H1 (cell line): ENCODE measurements at regions not wholly inside any gene's neighbourhood (a gene's known extent, or its start where the extent isn't known, plus 50 kb on each side); places are given as distances from the start of the nearest gene placed in this dataset.

ENCODE experiments used
- CTCF ChIA-PET: fragments of 300-600 bp; sonication (Branson Sonifier 250); formaldehyde crosslinking; loops from one replicate; lab custom pipeline; 2021; ENCODE audit not compliant: partially characterized antibody; lab: Charles Lee
- POLR2A ChIA-PET: fragments of 300-600 bp; sonication (Branson Sonifier 250); formaldehyde crosslinking; loops from one replicate; lab custom pipeline; 2021; ENCODE audit warnings: inconsistent platforms; ENCODE audit not compliant: partially characterized antibody; lab: Charles Lee
- DNase-seq, 2 experiments: peaks; one replicate each; pipeline versions ENCODE4 v3.0.0 to v3.0.0-alpha.2; 2010 to 2022; ENCODE audit warnings: low spot score in 2 of 2, low read depth in 1 of 2, mixed read lengths in 1 of 2
- FAIRE-seq: peaks from 2 replicates; lab custom pipeline; 2011; peaks lifted over from hg19 to GRCh38; lab: Jason Lieb, UNC
- H2AFZ ChIP-seq: 2 replicates; pipeline ENCODE4 v1.8.1; 2012; ENCODE audit warnings: low read length, inconsistent platforms
- H2AK5ac ChIP-seq: 2 replicates; pipeline ENCODE4 v1.6.1; 2013; ENCODE audit warnings: low read depth, low read length
- H2BK120ac ChIP-seq: replicated peaks from 2 replicates; pipeline ENCODE3; 2013; ENCODE audit warnings: low read depth, low read length, inconsistent platforms
- H2BK12ac ChIP-seq: 2 replicates; pipeline ENCODE4 v1.6.1; 2013; ENCODE audit warnings: low read depth, low read length
- H2BK15ac ChIP-seq: 2 replicates; pipeline ENCODE4 v1.6.1; 2013; ENCODE audit warnings: low read length
- H2BK20ac ChIP-seq: 2 replicates; pipeline ENCODE4 v1.6.1; 2013; ENCODE audit warnings: low read length
- H2BK5ac ChIP-seq: 2 replicates; pipeline ENCODE4 v1.6.1; 2013; ENCODE audit warnings: low read depth, low read length
- H3K14ac ChIP-seq: 2 replicates; pipeline ENCODE4 v1.6.1; 2013; ENCODE audit warnings: inconsistent platforms; ENCODE audit not compliant: insufficient read length
- H3K18ac ChIP-seq: 2 replicates; pipeline ENCODE4 v1.6.1; 2013; ENCODE audit warnings: low read length; ENCODE audit errors: extremely low read depth
- H3K23ac ChIP-seq: 2 replicates; pipeline ENCODE4 v1.6.1; 2013; ENCODE audit warnings: inconsistent platforms; ENCODE audit not compliant: insufficient read length
- H3K23me2 ChIP-seq: 2 replicates; pipeline ENCODE4 v1.6.1; 2013; ENCODE audit warnings: low read depth, low read length
- H3K27ac ChIP-seq: 2 replicates; pipeline ENCODE4 v1.6.1; 2011; ENCODE audit warnings: low read depth, low read length, inconsistent platforms
- H3K27me3 ChIP-seq, 4 experiments: replicated peaks in 1 of 4; 1 replicate in 1 of 4; 2 replicates in 3 of 4; pipeline versions ENCODE4 v1.6.1 to v1.8.1; 2011 to 2013; ENCODE audit warnings: low read length in 3 of 4, mild to moderate bottlenecking in 3 of 4, inconsistent platforms in 2 of 4, mixed read lengths in 2 of 4, moderate library complexity in 1 of 4; ENCODE audit not compliant: control insufficient read depth in 3 of 4, insufficient read depth in 3 of 4; ENCODE audit errors: extremely low read depth in 1 of 4
- H3K36me3 ChIP-seq, 4 experiments: 2 replicates each; pipeline versions ENCODE4 v1.6.1 to v1.8.1; 2011 to 2013; ENCODE audit warnings: mild to moderate bottlenecking in 4 of 4, low read length in 3 of 4, moderate library complexity in 2 of 4, control low read depth in 1 of 4, inconsistent platforms in 1 of 4; ENCODE audit not compliant: insufficient read depth in 4 of 4, control insufficient read depth in 2 of 4
- H3K4ac ChIP-seq: replicated peaks from 2 replicates; pipeline ENCODE3; 2013; ENCODE audit warnings: low read length, low read depth, mixed read lengths, inconsistent platforms; ENCODE audit not compliant: insufficient read length
- H3K4me1 ChIP-seq, 4 experiments: replicated peaks in 1 of 4; 1 replicate in 1 of 4; 2 replicates in 3 of 4; pipeline versions ENCODE4 v1.6.1 to v1.8.1; 2011 to 2013; ENCODE audit warnings: low read length in 3 of 4, inconsistent platforms in 2 of 4, mixed read lengths in 1 of 4; ENCODE audit not compliant: insufficient read depth in 4 of 4, control insufficient read depth in 3 of 4
- H3K4me2 ChIP-seq, 2 experiments: 2 replicates each; pipeline versions ENCODE4 v1.6.1 to v1.8.1; 2011 to 2013; ENCODE audit warnings: low read depth in 2 of 2, low read length in 2 of 2, control low read depth in 1 of 2, inconsistent platforms in 1 of 2, mild to moderate bottlenecking in 1 of 2; ENCODE audit not compliant: insufficient read depth in 1 of 2
- H3K4me3 ChIP-seq, 4 experiments: fragments of 200-600, 300-600 bp in 1 of 4; sonication (generic), shearing (Covaris generic), sonication (Bioruptor Twin) in 1 of 4; 2 replicates each; pipeline versions ENCODE4 v1.5.1 to v1.8.1; 2011 to 2016; ENCODE audit warnings: low read length in 4 of 4, low read depth in 3 of 4, control low read depth in 2 of 4, inconsistent platforms in 2 of 4, mild to moderate bottlenecking in 2 of 4, mixed read lengths in 1 of 4, moderate library complexity in 1 of 4; ENCODE audit not compliant: insufficient read depth in 2 of 4; ENCODE audit errors: extremely low read depth in 1 of 4
- H3K56ac ChIP-seq: replicated peaks from 2 replicates; pipeline ENCODE3; 2013; ENCODE audit warnings: low read depth, mild to moderate bottlenecking, mixed read lengths, low read length, inconsistent platforms; ENCODE audit not compliant: insufficient read length
- H3K79me1 ChIP-seq: 2 replicates; pipeline ENCODE4 v1.6.1; 2013; ENCODE audit warnings: low read depth, low read length, control low read depth
- H3K79me2 ChIP-seq, 2 experiments: 2 replicates each; pipeline versions ENCODE4 v1.6.1 to v1.8.1; 2012 to 2013; ENCODE audit warnings: low read length in 2 of 2, mild to moderate bottlenecking in 2 of 2, inconsistent platforms in 1 of 2; ENCODE audit not compliant: insufficient read depth in 2 of 2, control insufficient read depth in 1 of 2
- H3K9ac ChIP-seq, 4 experiments: replicated peaks in 1 of 4; 1 replicate in 1 of 4; 2 replicates in 3 of 4; pipeline versions ENCODE4 v1.6.1 to v1.8.1; 2011 to 2013; ENCODE audit warnings: low read depth in 3 of 4, low read length in 3 of 4, control low read depth in 2 of 4, mild to moderate bottlenecking in 2 of 4, moderate library complexity in 2 of 4, inconsistent platforms in 1 of 4; ENCODE audit errors: extremely low read depth in 1 of 4
- H3K9me3 ChIP-seq, 2 experiments: 2 replicates each; pipeline versions ENCODE4 v1.6.1 to v1.8.1; 2012 to 2013; ENCODE audit warnings: mild to moderate bottlenecking in 2 of 2, moderate library complexity in 2 of 2, control low read depth in 1 of 2, inconsistent platforms in 1 of 2, low read depth in 1 of 2, low read length in 1 of 2, mixed read lengths in 1 of 2; ENCODE audit not compliant: insufficient read depth in 2 of 2
- H4K20me1 ChIP-seq, 2 experiments: replicated peaks in 1 of 2; 2 replicates each; pipeline versions ENCODE3 to v1.8.1; 2011 to 2013; ENCODE audit warnings: inconsistent platforms in 2 of 2, low read length in 2 of 2, mild to moderate bottlenecking in 1 of 2; ENCODE audit not compliant: insufficient read depth in 2 of 2, control insufficient read depth in 1 of 2
- H4K5ac ChIP-seq: 2 replicates; pipeline ENCODE4 v1.6.1; 2013; ENCODE audit warnings: low read length, low read depth, mixed read lengths, inconsistent platforms; ENCODE audit not compliant: insufficient read length
- H4K8ac ChIP-seq: 2 replicates; pipeline ENCODE4 v1.8.0; 2013; ENCODE audit warnings: mild to moderate bottlenecking, moderate library complexity, low read length, inconsistent platforms; ENCODE audit not compliant: insufficient read depth; ENCODE audit errors: extremely low read depth
- H4K91ac ChIP-seq: replicated peaks from 2 replicates; pipeline ENCODE3; 2013; ENCODE audit warnings: low read length, mixed read lengths, inconsistent platforms; ENCODE audit not compliant: insufficient read length
- CHD7 ChIP-seq: fragments of 300-600 bp; sonication (generic); IDR thresholded peaks from 2 replicates; pipeline ENCODE4 v1.7.1; 2012; ENCODE audit warnings: low read length, moderate library complexity, mild to moderate bottlenecking, inconsistent platforms; ENCODE audit not compliant: insufficient replicate concordance
- WGBS, 2 experiments: shearing (Covaris generic) in 1 of 2; methylation state at CpG; one replicate each; pipeline versions ENCODE4 v1.1.6 to v1.1.7; 2013 to 2015; ENCODE audit warnings: low lambda C conversion rate in 2 of 2, mixed read lengths in 2 of 2, inconsistent platforms in 1 of 2, low coverage in 1 of 2, missing lambda C conversion rate in 1 of 2; ENCODE audit not compliant: insufficient replicate concordance in 2 of 2, insufficient coverage in 1 of 2, insufficient read length in 1 of 2; ENCODE audit errors: extremely low coverage in 1 of 2, missing lambda C conversion rate in 1 of 2; 5-methylcytosine and 5-hydroxymethylcytosine counted together

DNA sequence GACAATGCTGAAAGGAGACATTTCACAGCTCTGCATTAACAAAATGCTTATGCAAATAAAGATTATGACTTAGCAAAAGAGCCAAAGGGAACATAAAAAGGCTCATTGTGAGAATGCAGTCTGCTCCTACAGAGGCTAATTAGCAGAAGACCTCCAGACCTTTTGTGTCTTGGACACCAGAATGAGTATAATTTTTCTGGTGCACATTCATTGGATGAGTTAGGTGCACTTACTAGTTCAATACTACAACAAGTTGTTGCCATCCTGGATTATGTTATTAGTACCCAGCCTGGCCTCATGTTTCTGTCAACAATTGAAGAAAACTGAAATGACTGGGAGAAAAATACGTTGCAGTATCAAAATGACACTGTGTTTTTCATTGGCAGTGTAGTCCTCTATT is 613.2 kb upstream of the CHORDC1 start:
- H4K91ac ChIP-seq, result no peak overlapping the region
- no peak overlapping the region for H2AFZ ChIP-seq
- no peak overlapping the region for H3K27ac ChIP-seq
- no peak overlapping the region for H4K8ac ChIP-seq
- no peak for FAIRE-seq
- no peak overlapping the region for H3K14ac ChIP-seq
- no peaks in the 10 kb centered on the region for H4K20me1 ChIP-seq
- H2BK120ac ChIP-seq, result no peak overlapping the region
- no peak overlapping the region for H3K4me3 ChIP-seq
- no peaks in the 10 kb centered on the region for H3K9me3 ChIP-seq
- no peak overlapping the region for H2BK5ac ChIP-seq
- H3K4ac ChIP-seq, result no peak overlapping the region
- H3K79me1 ChIP-seq, result no peaks in the 10 kb centered on the region; the same call in 1 of the 2 replicates
- no peak overlapping the region for H2AK5ac ChIP-seq
- no peak overlapping the region for H3K23ac ChIP-seq
- no peak overlapping the region for H3K18ac ChIP-seq
- H3K56ac ChIP-seq, result no peak overlapping the region
- H3K4me1 ChIP-seq, result peaks cover 0 to 4% (median 0%) of the 10 kb centered on the region in 4 experiments; a peak in 1 of 7 replicates
- no peak overlapping the region for H2BK12ac ChIP-seq
- ChIA-PET CTCF (interaction anchor here (0.9 kb wide), 1 partner anchor 197 kb away, joined by 3 read pairs; no protein-coding TSS in a partner anchor), POLR2A (no interaction called here)
- no peak overlapping the region for H4K5ac ChIP-seq
- no peaks in the 10 kb centered on the region for H3K23me2 ChIP-seq
- DNase-seq, result no peak
- H2BK20ac ChIP-seq, result no peak overlapping the region
- H2BK15ac ChIP-seq, result no peak overlapping the region
- WGBS, 2 experiments, result 75% methylated on average over 1 of the region's 1 CpG; no CpG with 5 or more reads in 1 of the 2 experiments
- no peaks in the 10 kb centered on the region for H3K36me3 ChIP-seq
- no peaks in the 10 kb centered on the region for H3K79me2 ChIP-seq
- no peak overlapping the region for H3K9ac ChIP-seq
- no peak overlapping the region for H3K4me2 ChIP-seq
- H3K27me3 ChIP-seq, result no peaks in the 10 kb centered on the region
- TF ChIP-seq CHD7, result no peak
